Mucosa of descending colon (tissue), 3 donors: ENCODE measurements at regions not wholly inside any gene's neighbourhood (a gene's known extent, or its start where the extent isn't known, plus 50 kb on each side); places are given as distances from the start of the nearest gene placed in this dataset.

Experiments used
- ATAC-seq: fragments of 200-7000 bp; cut with Tn5 transposase; one replicate; pipeline ENCODE4 v1.9.1; 2020; ENCODE audit warnings: mild to moderate bottlenecking, moderate library complexity
- DNase-seq, 3 donors: peaks; one replicate each; pipeline ENCODE4 v3.0.0-alpha.2; 2020
- H3K36me3 ChIP-seq: fragments of 200-600 bp; one replicate; pipeline ENCODE4 v1.8.0; 2021; ENCODE audit warnings: low read depth, mild to moderate bottlenecking
- H3K4me1 ChIP-seq: fragments of 200-600 bp; one replicate; pipeline ENCODE4 v1.8.0; 2021; ENCODE audit warnings: low read depth, mild to moderate bottlenecking
- H3K4me3 ChIP-seq: fragments of 200-600 bp; one replicate; pipeline ENCODE4 v1.8.0; 2021; ENCODE audit warnings: mild to moderate bottlenecking
- H3K9me3 ChIP-seq: fragments of 200-600 bp; one replicate; pipeline ENCODE4 v1.8.0; 2021; ENCODE audit warnings: mild to moderate bottlenecking
- CTCF ChIP-seq: fragments of 200-600 bp; IDR thresholded peaks from one replicate; pipeline ENCODE4 v1.8.0; 2022; ENCODE audit warnings: antibody characterized with exemption, mild to moderate bottlenecking
- intact Hi-C, 2 donors: fragments of 100-400 bp; cut with DNase I in 1 of 2; cut with micrococcal nuclease in 1 of 2; formaldehyde crosslinking; loops; one replicate each; pipeline versions ENCODE4 v1.11.0 to v1.11.1; 2022; cut with DNase I, micrococcal nuclease
- donor health status: DM: no; HTN: no; CAD: no; lungs with moderate emphysema.
- donor health status: DM: no; HTN: no; CAD: no.
- donor health status: DM: no; HTN: yes; CAD: no.

- DNase-seq (no peak), ATAC-seq (no peak)
These were observed 359.7 kb upstream of the ZNF32 start for GRCh38 chr10:44008270-44008916.

GRCh38 chr10:44006771-44007170 is 358.1 kb upstream of the ZNF32 start:
- H3K4me1 ChIP-seq = no peaks in the 10 kb centered on the region
- H3K36me3 ChIP-seq = no peaks in the 10 kb centered on the region
- no peak for ATAC-seq
- TF ChIP-seq CTCF = no peak
- H3K4me3 ChIP-seq = no peak overlapping the region
- no peaks in the 10 kb centered on the region for H3K9me3 ChIP-seq
- intact Hi-C loops = no loop called here
- no peak for DNase-seq

More at GRCh38 chr10:44008270-44008916, 359.7 kb upstream of the ZNF32 start:
- H3K9me3 ChIP-seq = no peaks in the 10 kb centered on the region
- H3K36me3 ChIP-seq = no peaks in the 10 kb centered on the region
- no peaks in the 10 kb centered on the region for H3K4me1 ChIP-seq
- H3K4me3 ChIP-seq = no peak overlapping the region
- intact Hi-C loops = no loop called here
- no peak for TF ChIP-seq CTCF

GRCh38 chr10:44005788-44006099 is 357.1 kb upstream of the ZNF32 start:
- H3K36me3 ChIP-seq = no peaks in the 10 kb centered on the region
- intact Hi-C loops = no loop called here
- ATAC-seq (no peak), DNase-seq (no peak)
- H3K4me3 ChIP-seq = no peak overlapping the region
- TF ChIP-seq CTCF = no peak
- H3K9me3 ChIP-seq = no peaks in the 10 kb centered on the region
- H3K4me1 ChIP-seq = no peaks in the 10 kb centered on the region

- no peaks in the 10 kb centered on the region for H3K36me3 ChIP-seq
- no peak for ATAC-seq
- TF ChIP-seq CTCF = no peak
- no peaks in the 10 kb centered on the region for H3K4me1 ChIP-seq
- DNase-seq = no peak
- H3K4me3 ChIP-seq = no peak overlapping the region
- no peaks in the 10 kb centered on the region for H3K9me3 ChIP-seq
- intact Hi-C loops = no loop called here
These were observed 356.5 kb upstream of the ZNF32 start for GRCh38 chr10:44004913-44005787.

GRCh38 chr10:43998021-43998809 is 349.5 kb upstream of the ZNF32 start:
- Histone ChIP-seq H3K4me1 (no peaks in the 10 kb centered on the region), H3K36me3 (no peaks in the 10 kb centered on the region), H3K9me3 (no peaks in the 10 kb centered on the region), H3K4me3 (no peak overlapping the region)
- no peak for ATAC-seq
- no peak for DNase-seq
- intact Hi-C loops = no loop called here
- TF ChIP-seq CTCF = no peak
